Inflammatory macrophage (primary cell): ENCODE measurements at regions not wholly inside any gene's neighbourhood (a gene's known extent, or its start where the extent isn't known, plus 50 kb on each side); places are given as distances from the start of the nearest gene placed in this dataset.
A peak's percentile ranks its signal among the peaks of the same experiment; 100 is the strongest.
"Not testable (repeated sequence)": the region's sequence is repeated elsewhere in the genome, so short reads cannot be mapped to it uniquely, and the experiment has no call there.

ENCODE experiments used
- DNase-seq, 2 donors: peaks; one replicate each; pipeline ENCODE4 v3.0.0-alpha.2; 2020 to 2022

DNA sequence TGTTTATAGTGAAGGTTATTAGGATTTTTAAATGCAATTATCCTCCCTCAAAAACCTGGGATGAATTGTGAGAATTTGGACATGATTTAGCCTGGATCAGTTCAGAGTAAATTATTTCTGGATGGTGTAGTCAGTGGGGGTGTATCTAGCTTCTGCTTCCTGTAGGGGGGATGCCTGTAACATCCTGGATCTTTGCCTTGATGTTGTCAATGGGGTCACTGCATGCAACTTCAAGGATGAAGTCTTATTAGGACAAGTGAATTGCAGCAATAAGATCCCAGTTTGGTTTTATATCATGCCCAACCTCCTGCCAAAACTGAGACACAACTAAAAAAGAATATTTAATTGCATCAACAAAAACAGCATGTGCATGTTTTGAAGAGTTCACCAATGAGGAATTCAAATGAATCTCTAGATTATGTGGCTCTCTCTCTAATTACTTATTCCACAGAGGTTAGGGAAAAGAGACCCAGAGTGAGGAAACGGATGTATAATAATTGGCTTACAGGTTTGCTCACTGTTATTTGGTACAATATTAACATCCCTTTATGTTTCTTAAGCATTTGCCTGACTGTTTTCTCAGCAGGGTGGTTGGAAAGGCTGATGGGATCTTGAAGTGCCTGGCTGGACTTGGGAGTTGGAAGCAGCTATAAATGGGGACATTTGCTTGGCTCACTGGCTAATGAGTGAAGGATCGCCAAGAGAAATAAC, 159.8 kb downstream of the HS3ST3B1 start:
- no peak for DNase-seq

GRCh38 chr17:14459955-14460354, 159.1 kb downstream of the HS3ST3B1 start:
- DNase-seq: no peak

DNA sequence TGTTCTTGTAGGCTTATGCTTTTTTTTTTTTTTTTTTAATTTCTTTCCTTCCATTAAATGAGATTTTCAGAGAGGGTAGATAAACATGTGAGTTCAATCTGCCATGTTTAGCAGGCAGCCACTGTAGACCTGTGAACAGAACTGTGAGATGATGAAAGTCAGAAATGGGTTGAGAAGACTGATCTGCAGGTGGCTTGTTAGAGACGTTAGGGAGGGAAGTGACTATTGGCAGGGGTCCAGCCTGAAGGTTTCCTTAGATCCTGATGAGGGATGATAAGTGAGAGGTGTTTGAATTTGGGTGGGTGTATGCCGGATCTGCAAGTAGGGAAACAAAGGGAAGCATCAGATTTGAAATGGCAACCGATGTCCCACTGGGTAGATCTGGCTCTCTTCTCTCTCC, 157.8 kb downstream of the HS3ST3B1 start:
- DNase-seq: no peak

GRCh38 chr17:14454746-14455145, 153.9 kb downstream of the HS3ST3B1 start:
- peak; percentile 9 to 56 for DNase-seq

GRCh38 chr17:14452856-14453255, 152.0 kb downstream of the HS3ST3B1 start:
- no peak for DNase-seq

- DNase-seq: no peak
Observed at GRCh38 chr17:14451729-14452191, 150.9 kb downstream of the HS3ST3B1 start.

- DNase-seq: no peak
Observed at GRCh38 chr17:14448818-14449217, 147.9 kb downstream of the HS3ST3B1 start.

DNA sequence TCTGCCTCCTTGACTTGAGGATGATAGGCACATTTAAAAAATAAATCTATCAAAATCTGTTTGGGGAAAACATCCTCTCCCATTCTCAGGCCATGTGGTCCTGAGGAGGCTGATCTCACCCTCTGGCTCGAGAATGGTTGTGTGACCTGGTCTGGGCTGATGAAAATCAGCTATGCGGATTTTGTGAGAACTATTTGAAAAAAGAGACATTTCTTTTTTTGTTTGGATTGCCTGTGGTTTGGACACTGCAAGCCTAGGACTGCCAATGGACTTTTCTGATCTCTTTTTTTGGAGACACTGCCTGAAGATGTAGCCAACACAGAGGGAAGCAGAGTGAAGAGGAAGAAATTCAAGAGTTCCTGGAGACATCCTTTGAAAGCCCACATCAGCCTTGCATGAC, 145.9 kb downstream of the HS3ST3B1 start:
- DNase-seq: no peak

DNA sequence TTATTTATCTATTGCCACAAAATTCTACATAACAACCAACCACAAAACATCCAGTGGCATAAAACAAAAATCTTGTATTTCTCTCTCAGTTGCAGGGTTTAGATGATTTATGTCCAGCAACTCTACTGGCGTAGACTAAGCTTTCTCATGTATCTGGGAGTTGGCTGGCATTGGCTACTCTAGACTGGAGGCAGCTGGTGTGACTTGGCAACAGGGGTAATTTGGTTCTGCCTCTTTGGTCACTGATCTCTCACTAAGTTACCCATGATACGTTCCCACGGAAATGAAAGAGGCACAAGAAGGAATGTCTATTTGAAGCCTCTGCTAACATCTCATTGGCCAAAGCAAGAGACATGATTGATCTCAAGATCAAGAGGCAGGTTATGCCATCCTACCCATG, 144.0 kb downstream of the HS3ST3B1 start:
- DNase-seq: no peak

GRCh38 chr17:14442798-14443528, 142.1 kb downstream of the HS3ST3B1 start:
- DNase-seq: no peak

DNA sequence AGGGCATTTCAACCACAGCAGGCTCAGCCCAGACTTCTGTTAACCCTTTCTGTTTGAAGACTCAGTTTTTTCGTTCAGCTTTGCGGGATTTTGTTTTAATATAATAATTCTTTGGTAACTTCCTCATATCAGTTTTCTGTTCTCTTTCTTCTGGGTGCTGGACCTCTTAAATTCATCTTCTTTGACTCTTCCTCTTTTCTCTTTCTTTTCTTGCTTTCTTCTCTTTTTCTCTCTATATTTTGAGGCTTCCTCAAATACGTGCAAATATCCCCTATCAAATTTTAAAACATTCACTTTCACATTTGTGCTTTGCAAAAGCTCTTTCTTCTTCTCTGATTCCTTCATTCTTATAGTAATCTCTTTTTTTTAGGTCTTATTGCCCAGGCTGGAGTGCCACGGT, 136.3 kb downstream of the HS3ST3B1 start:
- no peak for DNase-seq

GRCh38 chr17:14436266-14436665, 135.4 kb downstream of the HS3ST3B1 start:
- no peak for DNase-seq

DNA sequence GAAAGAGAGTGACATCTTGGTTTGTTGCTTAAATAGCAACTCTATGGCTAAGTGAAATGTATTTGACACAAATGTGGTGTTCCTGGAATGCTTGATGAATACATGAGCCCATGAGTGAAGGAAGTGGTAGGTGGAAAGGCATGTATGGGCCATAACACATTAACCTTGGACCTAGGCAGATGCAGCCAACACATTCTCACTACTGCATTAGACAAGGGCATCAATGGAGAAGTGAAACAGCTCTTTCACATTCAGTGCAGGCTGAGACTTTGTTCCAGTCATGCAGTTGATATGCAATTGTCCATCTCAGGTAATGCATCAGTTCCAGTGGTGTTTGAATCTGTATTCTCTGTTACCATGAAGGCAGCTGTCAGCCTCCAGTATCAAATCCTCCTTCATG, 133.6 kb downstream of the HS3ST3B1 start:
- DNase-seq: peak in 1 of 2 donors; percentile 16

DNA sequence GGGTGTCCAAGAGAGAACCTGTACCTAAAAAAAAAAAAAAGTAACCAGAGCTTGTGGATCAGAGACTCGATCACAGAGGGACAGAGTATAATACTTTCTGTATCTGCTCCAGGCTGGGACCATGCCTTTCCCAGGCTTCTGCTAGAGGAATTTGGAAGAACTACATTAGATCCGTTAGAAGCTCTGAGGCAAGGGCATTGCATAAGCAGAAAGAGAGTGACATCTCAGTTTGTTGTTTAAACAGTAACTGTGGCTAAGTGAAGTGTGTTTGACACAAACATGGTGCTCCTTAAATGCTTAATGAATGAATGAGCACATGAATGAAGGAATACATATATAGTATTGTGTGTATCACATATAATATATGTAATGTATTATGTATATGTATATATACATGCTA, 131.2 kb downstream of the HS3ST3B1 start:
- DNase-seq: no peak

- DNase-seq: no peak
Observed at GRCh38 chr17:14429084-14429483, 128.2 kb downstream of the HS3ST3B1 start.

DNA sequence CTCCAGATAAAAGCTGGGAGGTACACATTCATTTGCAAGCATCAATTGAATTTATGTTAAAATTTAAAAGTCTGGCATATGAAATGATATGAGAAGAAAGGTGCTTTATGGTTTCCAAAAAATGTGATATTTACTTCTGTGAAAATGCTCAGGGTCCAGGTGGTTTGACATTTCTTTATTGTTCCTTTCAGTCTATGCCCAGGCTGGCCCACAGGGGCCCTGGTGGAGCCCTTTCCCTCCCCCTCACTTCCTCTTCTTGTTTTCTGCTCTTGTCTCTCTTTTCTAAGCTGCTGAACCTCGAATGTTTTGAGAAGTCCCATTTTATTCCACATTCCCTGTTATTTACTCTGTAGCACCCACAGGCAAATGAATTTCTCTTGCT, 127.8 kb downstream of the HS3ST3B1 start:
- no peak for DNase-seq

GRCh38 chr17:14427900-14428647, 127.2 kb downstream of the HS3ST3B1 start:
- no peak for DNase-seq

DNA sequence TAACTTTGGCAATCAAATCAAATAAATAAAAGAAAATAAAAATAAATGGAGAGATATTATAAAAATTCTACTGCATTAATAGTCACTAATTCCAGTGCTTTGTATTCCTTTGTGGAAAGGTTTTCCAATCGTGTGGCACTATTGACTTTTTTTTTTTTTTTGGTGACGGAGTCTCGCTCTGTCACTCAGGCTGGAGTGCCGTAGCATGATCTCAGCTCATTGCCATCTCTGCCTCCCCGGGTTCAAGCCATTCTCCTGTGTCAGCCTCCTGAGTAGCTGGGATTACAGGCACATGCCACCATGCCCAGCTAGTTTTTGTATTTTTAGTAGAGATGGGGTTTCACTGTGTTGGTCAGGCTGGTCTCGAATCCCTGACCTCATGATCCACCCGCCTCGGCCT, 122.3 kb downstream of the HS3ST3B1 start:
- not testable (repeated sequence) for DNase-seq

DNA sequence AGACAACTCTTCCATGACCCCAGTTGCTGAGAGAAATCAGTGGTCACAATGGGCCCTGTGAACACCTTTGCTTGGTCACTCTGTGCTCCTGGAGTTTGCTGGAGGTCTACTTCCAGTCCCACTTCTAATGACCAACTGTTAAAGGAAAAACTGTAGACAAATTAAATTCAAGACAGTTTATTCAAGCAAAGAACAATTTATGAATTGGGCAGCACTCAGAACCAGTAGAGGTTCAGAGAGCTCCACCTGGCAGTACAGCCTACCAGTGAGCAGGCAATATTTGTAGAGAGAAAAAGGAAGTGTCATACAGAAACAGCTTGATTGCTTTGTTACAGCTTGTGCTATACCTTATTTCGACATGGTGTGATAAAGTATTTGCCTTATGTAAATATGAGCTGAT, 116.5 kb downstream of the HS3ST3B1 start:
- no peak for DNase-seq

DNA sequence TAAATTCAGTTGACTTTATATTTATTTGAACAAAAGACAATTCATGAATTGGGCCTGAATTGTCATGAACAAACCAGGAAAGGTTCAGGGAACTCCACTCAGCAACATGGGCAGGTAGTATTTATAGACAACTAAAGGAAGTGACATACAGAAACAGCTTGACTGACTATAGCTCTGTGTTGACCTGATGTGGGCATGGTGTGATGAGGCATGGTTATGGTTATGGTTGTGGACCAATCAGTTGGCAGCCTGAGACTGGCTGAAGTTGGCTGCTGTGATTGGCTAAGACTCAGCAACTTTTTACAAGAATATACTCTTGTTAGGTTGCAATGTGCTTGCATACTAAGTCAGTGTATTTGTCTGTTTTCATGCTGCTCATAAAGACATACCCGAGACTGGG, 108.4 kb downstream of the HS3ST3B1 start:
- DNase-seq: no peak

- DNase-seq: no peak
Observed at GRCh38 chr17:14407541-14407940, 106.7 kb downstream of the HS3ST3B1 start.

- DNase-seq: no peak
Observed at GRCh38 chr17:14405189-14405588, 104.3 kb downstream of the HS3ST3B1 start.
